ENCODE measurements at regions not wholly inside any gene's neighbourhood (a gene's known extent, or its start where the extent isn't known, plus 50 kb on each side); places are given as distances from the start of the nearest gene placed in this dataset.

GRCh38 chr2:5474716-5475115 is 217.5 kb upstream of the SOX11 start:
- TF ChIP-seq CTCF (IDR thresholded peaks at IDR 0.05; ENCODE audit: insufficient read depth, low read length) = no peak
- H3K4me3 ChIP-seq (ENCODE audit: low read depth, low read length) = no peak overlapping the region
- no peak for DNase-seq (ENCODE audit: low read depth)

GRCh38 chr2:5479265-5479928 is 212.8 kb upstream of the SOX11 start:
- no peak overlapping the region for H3K4me3 ChIP-seq (ENCODE audit: low read depth, low read length)
- DNase-seq (ENCODE audit: low read depth) = no peak
- no peak for TF ChIP-seq CTCF (IDR thresholded peaks at IDR 0.05; ENCODE audit: insufficient read depth, low read length)

DNA sequence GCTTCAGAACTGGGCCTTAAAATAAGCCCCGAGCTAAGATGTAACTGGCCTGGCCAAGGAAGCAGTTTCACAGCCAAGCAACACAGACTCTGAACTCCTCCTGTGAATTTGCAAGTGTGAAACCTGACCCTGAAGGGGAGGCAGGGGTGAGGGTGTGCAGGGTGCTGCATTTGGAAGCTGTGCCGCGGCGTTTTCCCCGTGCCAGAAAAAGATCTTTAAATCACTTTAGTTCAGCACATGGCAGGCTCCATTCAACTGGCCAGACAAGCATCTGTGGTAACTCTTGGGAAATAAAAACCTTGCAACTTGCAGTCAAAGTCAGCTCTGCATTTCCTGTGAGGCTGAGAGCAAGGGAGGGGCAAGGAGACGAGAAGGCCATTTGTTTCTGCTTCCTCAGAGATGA is 209.3 kb upstream of the SOX11 start:
- no peak for TF ChIP-seq CTCF (IDR thresholded peaks at IDR 0.05; ENCODE audit: insufficient read depth, low read length)
- H3K4me3 ChIP-seq (ENCODE audit: low read depth, low read length) = no peak overlapping the region
- no peak for DNase-seq (ENCODE audit: low read depth)

DNA sequence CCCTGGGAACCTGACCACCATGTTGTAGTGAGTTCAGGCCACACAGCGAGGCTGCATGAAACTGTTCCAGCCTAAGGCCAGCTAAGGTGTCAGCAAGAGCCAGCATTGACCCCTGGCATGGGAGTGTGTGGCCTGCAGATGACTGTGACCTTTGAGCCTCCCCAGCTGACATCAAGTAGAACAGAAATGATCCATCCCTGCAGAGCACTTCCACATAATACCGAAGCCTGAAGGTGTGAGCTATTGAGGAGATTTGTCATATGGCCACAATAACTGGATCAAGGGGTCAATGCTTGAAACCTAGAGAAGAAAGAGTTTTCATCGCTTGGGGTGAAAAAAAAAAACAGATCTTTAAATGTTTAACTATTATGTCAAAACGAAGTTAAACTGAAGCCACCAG is 207.3 kb upstream of the SOX11 start:
- DNase-seq (ENCODE audit: low read depth) = no peak
- no peak for TF ChIP-seq CTCF (IDR thresholded peaks at IDR 0.05; ENCODE audit: insufficient read depth, low read length)
- H3K4me3 ChIP-seq (ENCODE audit: low read depth, low read length) = no peak overlapping the region

DNA sequence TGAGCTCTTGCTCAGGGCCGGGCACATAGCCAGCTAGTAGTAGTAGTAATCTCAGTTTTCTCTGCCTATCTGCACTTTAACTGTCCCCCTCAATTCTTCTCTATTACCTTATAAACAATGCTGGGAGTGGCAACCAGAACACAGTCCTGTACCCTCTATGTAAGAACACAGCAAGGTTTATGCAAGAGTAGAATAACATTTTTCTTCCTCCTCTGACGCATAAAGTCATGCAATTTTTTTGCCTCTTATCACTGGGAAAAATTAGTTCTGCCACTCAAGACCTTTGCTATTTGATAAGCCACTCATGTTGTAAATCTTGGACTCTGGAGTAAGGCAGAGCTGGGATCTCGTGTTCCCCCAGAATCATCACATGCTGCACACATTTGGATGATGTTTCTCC is 200.7 kb upstream of the SOX11 start:
- DNase-seq (ENCODE audit: low read depth) = no peak
- no peak for TF ChIP-seq CTCF (IDR thresholded peaks at IDR 0.05; ENCODE audit: insufficient read depth, low read length)
- no peak overlapping the region for H3K4me3 ChIP-seq (ENCODE audit: low read depth, low read length)

DNA sequence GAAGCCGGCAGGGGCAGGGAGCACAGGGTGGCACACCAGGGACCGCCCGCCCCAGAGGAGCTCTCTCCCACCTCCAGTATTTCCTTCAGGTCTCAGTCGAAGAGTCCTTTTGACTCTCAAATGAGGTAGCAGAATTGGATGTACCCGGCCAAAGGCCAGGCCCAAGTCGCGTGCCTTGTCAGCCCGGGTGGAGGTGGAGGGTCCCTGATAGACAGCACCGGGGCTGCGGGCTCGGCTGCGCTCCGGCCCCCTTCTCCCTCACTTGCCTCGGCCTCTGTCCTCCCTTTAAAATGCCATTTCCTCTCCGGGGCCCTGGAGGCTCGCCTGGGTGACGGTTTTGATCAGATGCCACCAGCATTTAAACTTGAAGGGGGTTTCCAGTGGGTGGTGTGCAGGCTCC is 198.9 kb upstream of the SOX11 start:
- no peak overlapping the region for H3K4me3 ChIP-seq (ENCODE audit: low read depth, low read length)
- DNase-seq (ENCODE audit: low read depth) = no peak
- TF ChIP-seq CTCF (IDR thresholded peaks at IDR 0.05; ENCODE audit: insufficient read depth, low read length) = no peak

DNA sequence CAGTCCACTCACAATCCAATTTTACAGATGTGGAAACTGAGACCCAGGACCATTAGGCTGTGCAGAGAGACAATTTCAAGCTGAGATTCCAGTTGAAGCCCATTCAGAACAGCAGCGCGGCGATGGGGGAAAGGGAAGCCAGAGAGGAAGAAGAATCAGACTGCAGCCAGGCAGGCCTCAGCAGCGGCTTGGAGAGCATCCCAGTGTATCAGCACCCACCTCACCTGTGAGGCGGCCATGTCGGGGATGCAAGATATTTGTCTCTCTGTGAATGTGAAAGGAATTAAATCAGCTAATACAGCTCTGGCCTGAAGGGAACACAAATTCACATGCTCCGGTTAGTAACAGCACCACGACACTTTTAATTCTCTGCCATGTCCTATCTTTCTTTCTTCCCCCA is 198.0 kb upstream of the SOX11 start:
- no peak overlapping the region for H3K4me3 ChIP-seq (ENCODE audit: low read depth, low read length)
- DNase-seq (ENCODE audit: low read depth) = no peak
- TF ChIP-seq CTCF (IDR thresholded peaks at IDR 0.05; ENCODE audit: insufficient read depth, low read length) = no peak
